GM13977 (cell line): ENCODE measurements at regions not wholly inside any gene's neighbourhood (a gene's known extent, or its start where the extent isn't known, plus 50 kb on each side); places are given as distances from the start of the nearest gene placed in this dataset.

Source experiments
- DNase-seq: peaks from one replicate; pipeline ENCODE4 v3.0.0; 2012; ENCODE audit warnings: low spot score
- in situ Hi-C: fragments of 300-500 bp; cut with MboI; formaldehyde crosslinking; loops from one replicate; pipeline ENCODE4 v1.12.0; 2022; ENCODE audit warnings: low sequenced_read_pairs, low pct_unique_long_range_greater_than_20kb, mixed read lengths, inconsistent platforms; ENCODE audit not compliant: unreplicated experiment
- TF ChIP-seq, protein P1 (sequence below): IDR thresholded peaks from 2 replicates; pipeline ENCODE4 v1.5.1; 2012; ENCODE audit warnings: mild to moderate bottlenecking, control low read depth; ENCODE audit not compliant: insufficient read depth; ENCODE audit errors: extremely low read depth, missing control alignments

DNA sequence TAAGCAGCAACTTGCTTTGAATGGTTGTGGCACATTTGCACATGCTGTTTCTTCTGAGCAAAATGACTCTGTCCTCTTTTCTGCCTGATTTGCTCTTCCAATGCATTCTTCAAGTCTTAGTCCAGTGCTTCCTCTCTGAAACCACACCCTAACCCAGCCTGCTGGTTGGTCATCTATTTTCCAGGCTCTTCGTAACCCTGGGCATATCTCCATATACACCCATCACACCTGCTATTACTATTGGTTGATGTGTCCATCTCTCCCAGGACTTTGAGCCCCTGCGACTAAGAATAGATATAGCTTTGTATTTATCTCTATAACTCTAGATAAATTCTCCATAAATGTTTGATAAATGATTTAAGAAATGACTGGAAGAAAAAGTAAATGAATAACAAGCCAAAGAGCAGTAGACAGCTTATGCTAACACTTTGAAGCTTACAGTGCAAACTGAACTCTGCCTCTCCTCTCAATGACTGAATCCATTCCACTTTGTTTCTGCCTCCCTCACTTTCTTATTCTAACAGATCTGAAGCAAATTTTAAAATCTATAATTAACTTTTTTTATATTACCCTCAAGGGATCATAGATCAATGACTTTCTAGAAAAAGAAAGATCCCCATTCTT is 59.7 kb upstream of the NT5E start:
- TF ChIP-seq, protein P1, sequence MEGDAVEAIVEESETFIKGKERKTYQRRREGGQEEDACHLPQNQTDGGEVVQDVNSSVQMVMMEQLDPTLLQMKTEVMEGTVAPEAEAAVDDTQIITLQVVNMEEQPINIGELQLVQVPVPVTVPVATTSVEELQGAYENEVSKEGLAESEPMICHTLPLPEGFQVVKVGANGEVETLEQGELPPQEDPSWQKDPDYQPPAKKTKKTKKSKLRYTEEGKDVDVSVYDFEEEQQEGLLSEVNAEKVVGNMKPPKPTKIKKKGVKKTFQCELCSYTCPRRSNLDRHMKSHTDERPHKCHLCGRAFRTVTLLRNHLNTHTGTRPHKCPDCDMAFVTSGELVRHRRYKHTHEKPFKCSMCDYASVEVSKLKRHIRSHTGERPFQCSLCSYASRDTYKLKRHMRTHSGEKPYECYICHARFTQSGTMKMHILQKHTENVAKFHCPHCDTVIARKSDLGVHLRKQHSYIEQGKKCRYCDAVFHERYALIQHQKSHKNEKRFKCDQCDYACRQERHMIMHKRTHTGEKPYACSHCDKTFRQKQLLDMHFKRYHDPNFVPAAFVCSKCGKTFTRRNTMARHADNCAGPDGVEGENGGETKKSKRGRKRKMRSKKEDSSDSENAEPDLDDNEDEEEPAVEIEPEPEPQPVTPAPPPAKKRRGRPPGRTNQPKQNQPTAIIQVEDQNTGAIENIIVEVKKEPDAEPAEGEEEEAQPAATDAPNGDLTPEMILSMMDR, result no peak
- in situ Hi-C loops, result no loop called here
- no peak for DNase-seq

GRCh38 chr6:85389151-85389797 is 60.6 kb upstream of the NT5E start:
- DNase-seq, result no peak
- TF ChIP-seq, protein P1, result no peak
- in situ Hi-C loops, result no loop called here

DNA sequence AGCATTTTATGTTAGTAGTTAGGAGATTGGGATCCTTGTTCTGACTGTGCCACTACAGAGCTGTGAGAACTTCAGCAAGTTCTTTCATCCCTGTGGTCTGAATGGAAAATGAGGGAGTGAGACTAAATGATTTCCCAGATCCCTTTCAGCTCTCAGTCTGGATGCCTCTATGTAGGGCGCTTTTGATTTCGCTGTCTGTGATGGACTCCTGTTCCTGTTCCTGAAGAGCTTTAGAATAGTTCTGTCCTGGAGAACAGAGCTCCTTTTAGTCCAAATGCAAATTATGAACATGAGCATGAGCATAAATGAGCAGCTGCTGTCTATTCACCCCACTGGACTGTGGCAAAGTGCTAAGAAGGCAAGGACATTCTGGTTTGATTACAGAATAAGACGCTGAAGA is 61.4 kb upstream of the NT5E start:
- TF ChIP-seq, protein P1, result no peak
- in situ Hi-C loops, result no loop called here
- no peak for DNase-seq

DNA sequence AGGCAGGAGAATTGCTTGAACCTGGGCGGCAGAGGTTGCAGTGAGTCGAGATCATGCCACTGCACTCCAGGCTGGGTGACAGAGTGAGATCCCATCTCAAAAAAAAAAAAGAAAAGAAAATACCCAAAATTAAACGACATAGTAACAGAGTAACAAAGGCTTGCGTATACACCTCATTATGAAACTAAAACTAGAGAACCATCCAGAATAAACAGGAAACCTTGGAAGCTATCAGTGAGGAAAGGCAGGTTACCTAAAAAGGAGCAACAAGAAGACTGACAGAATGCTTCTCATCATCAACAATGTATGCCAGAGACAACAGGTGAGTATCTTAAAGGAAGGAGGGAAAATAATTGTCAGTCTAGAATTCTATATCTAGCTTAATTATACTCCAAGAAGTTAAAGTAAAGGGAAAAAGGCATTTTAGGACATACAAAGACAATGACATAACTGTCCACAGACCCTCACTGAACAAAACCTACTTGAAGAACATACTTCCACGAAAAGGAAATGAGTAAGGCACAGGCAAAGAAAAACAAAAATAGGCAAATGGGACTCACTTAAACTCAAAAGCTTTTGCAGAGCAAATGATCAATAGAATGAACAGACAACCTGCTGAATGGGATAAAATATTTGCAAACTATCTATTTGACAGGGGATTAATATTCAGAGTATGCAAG is 64.1 kb upstream of the NT5E start:
- TF ChIP-seq, protein P1, result no peak
- in situ Hi-C loops, result no loop called here
- no peak for DNase-seq

GRCh38 chr6:85383042-85383441 is 66.8 kb upstream of the NT5E start:
- DNase-seq, result no peak
- in situ Hi-C loops, result no loop called here
- TF ChIP-seq, protein P1, result no peak

DNA sequence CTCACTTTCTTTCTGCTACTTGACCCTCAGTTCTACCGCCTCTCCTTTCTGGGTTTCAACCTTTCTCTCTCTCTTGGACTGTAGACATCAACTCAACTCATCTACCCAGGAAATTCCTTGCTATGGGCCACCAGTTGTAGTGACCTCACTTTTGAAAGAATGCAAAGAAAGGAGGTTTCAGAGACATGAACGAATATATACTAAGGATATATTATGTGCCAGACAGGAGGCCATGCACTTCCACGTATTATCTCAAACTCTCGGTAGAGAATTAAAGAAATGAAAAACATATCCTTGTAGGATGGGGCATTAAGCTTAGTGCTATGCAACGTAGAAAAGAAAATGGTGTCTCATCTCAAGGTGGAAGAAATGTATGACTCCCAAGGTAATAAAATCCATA is 67.3 kb upstream of the NT5E start:
- in situ Hi-C loops, result no loop called here
- no peak for DNase-seq
- TF ChIP-seq, protein P1, result no peak
